HG03469 (cell line): ENCODE measurements at regions not wholly inside any gene's neighbourhood (a gene's known extent, or its start where the extent isn't known, plus 50 kb on each side); places are given as distances from the start of the nearest gene placed in this dataset.
"Not testable (repeated sequence)": the region's sequence is repeated elsewhere in the genome, so short reads cannot be mapped to it uniquely, and the experiment has no call there.

Experiments used
- ATAC-seq: cut with Tn5 transposase; IDR thresholded peaks from one replicate; pipeline ENCODE4 v1.9.1; 2021; ENCODE audit warnings: mild to moderate bottlenecking, moderate library complexity, moderate number of reproducible peaks; ENCODE audit not compliant: unreplicated experiment

- no peak for ATAC-seq
Measured at GRCh38 chr6:10184371-10185227, 230.3 kb downstream of the TFAP2A start.

GRCh38 chr6:10180138-10181074 is 234.5 kb downstream of the TFAP2A start:
- ATAC-seq = no peak

- ATAC-seq = no peak
Measured at GRCh38 chr6:10177704-10178103, 237.2 kb downstream of the TFAP2A start.

- no peak for ATAC-seq
Measured at GRCh38 chr6:10175362-10175761, 239.5 kb downstream of the TFAP2A start.

GRCh38 chr6:10174761-10175160 is 240.1 kb downstream of the TFAP2A start:
- no peak for ATAC-seq

GRCh38 chr6:10174056-10174455 is 240.8 kb downstream of the TFAP2A start:
- no peak for ATAC-seq

GRCh38 chr6:10171706-10172105 is 243.2 kb downstream of the TFAP2A start:
- ATAC-seq = not testable (repeated sequence)

GRCh38 chr6:10170816-10171215 is 244.1 kb downstream of the TFAP2A start:
- ATAC-seq = no peak

GRCh38 chr6:10166031-10166430 is 248.8 kb downstream of the TFAP2A start:
- no peak for ATAC-seq

GRCh38 chr6:10163203-10163962 is 251.5 kb downstream of the TFAP2A start:
- no peak for ATAC-seq

- no peak for ATAC-seq
Measured at GRCh38 chr6:10156875-10157274, 258.0 kb downstream of the TFAP2A start.

GRCh38 chr6:10154251-10154650 is 260.6 kb downstream of the TFAP2A start:
- no peak for ATAC-seq

- no peak for ATAC-seq
Measured at GRCh38 chr6:10151144-10151915, 263.5 kb downstream of the TFAP2A start.

GRCh38 chr6:10149603-10150002 is 265.3 kb downstream of the TFAP2A start:
- no peak for ATAC-seq

- peak; percentile 100 for ATAC-seq
Measured at GRCh38 chr6:10146715-10147451, 268.0 kb downstream of the TFAP2A start.

- no peak for ATAC-seq
Measured at GRCh38 chr6:10144772-10145171, 270.1 kb downstream of the TFAP2A start.

- ATAC-seq = no peak
Measured at GRCh38 chr6:10141746-10142443, 273.0 kb downstream of the TFAP2A start.

GRCh38 chr6:10140824-10141223 is 274.1 kb downstream of the TFAP2A start:
- no peak for ATAC-seq

GRCh38 chr6:10140136-10140535 is 274.7 kb downstream of the TFAP2A start:
- ATAC-seq = no peak
